Sigmoid colon (tissue), 3 donors: ENCODE measurements at regions not wholly inside any gene's neighbourhood (a gene's known extent, or its start where the extent isn't known, plus 50 kb on each side); places are given as distances from the start of the nearest gene placed in this dataset.

Experiments
- CTCF ChIP-seq, 4 experiments: fragments of 450-650 bp in 3 of 4; fragments of 200-600 bp in 1 of 4; IDR thresholded peaks; one replicate each; pipeline ENCODE4 v1.5.1; 2016 to 2019; ENCODE audit warnings: antibody characterized with exemption in 4 of 4, mild to moderate bottlenecking in 3 of 4, moderate library complexity in 2 of 4
- POLR2A ChIP-seq, 2 donors: fragments of 450-650 bp; IDR thresholded peaks; one replicate each; pipeline ENCODE4 v1.6.1; 2016; ENCODE audit warnings: antibody characterized with exemption in 2 of 2, mild to moderate bottlenecking in 2 of 2, moderate library complexity in 2 of 2

GRCh38 chr10:42995537-42995936, 81.3 kb upstream of the RET start:
- TF ChIP-seq POLR2A (IDR thresholded peaks at IDR 0.05): no peak
- TF ChIP-seq CTCF (IDR thresholded peaks at IDR 0.05): no peak
